KMS-11 (cell line): ENCODE measurements at regions not wholly inside any gene's neighbourhood (a gene's known extent, or its start where the extent isn't known, plus 50 kb on each side); places are given as distances from the start of the nearest gene placed in this dataset.

Experiments used
- H2AFZ ChIP-seq: fragments of 200-600 bp; sonication (generic); 2 replicates; pipeline ENCODE4 v1.6.1; 2016; ENCODE audit warnings: antibody characterized with exemption, mixed run types, low read depth
- H3K27ac ChIP-seq: fragments of 200-600 bp; sonication (generic); 2 replicates; pipeline ENCODE4 v1.6.1; 2016; ENCODE audit warnings: mild to moderate bottlenecking, mixed run types
- H3K27me3 ChIP-seq: fragments of 200-600 bp; sonication (generic); 2 replicates; pipeline ENCODE4 v1.6.1; 2017; ENCODE audit warnings: mild to moderate bottlenecking, low read depth, mixed run types, moderate library complexity; ENCODE audit not compliant: insufficient read depth
- H3K36me3 ChIP-seq: fragments of 200-600 bp; sonication (generic); 2 replicates; pipeline ENCODE4 v1.6.1; 2017; ENCODE audit warnings: mild to moderate bottlenecking, mixed run types; ENCODE audit not compliant: insufficient read depth
- H3K4me1 ChIP-seq: fragments of 200-600 bp; sonication (generic); 2 replicates; pipeline ENCODE4 v1.6.1; 2016; ENCODE audit warnings: mild to moderate bottlenecking, low read depth, mixed run types; ENCODE audit not compliant: poor library complexity, severe bottlenecking
- H3K4me2 ChIP-seq: fragments of 200-600 bp; sonication (generic); 2 replicates; pipeline ENCODE4 v1.7.0; 2016; ENCODE audit warnings: mild to moderate bottlenecking, mixed run types
- H3K4me3 ChIP-seq: fragments of 200-600 bp; sonication (generic); IDR thresholded peaks from 2 replicates; pipeline ENCODE4 v1.6.1; 2017; ENCODE audit warnings: low read depth, low read length, mixed read lengths; ENCODE audit not compliant: insufficient read depth
- H3K79me2 ChIP-seq: fragments of 200-600 bp; sonication (generic); 2 replicates; pipeline ENCODE4 v1.6.1; 2016; ENCODE audit warnings: low read depth, mixed run types; ENCODE audit not compliant: insufficient read depth
- H3K9ac ChIP-seq: fragments of 200-600 bp; sonication (generic); 2 replicates; pipeline ENCODE4 v1.6.1; 2016; ENCODE audit warnings: mild to moderate bottlenecking, mixed run types
- H4K20me1 ChIP-seq: fragments of 200-600 bp; sonication (generic); 2 replicates; pipeline ENCODE4 v1.6.1; 2016; ENCODE audit warnings: mild to moderate bottlenecking, mixed run types; ENCODE audit not compliant: insufficient read depth
- CTCF ChIP-seq: fragments of 200-600 bp; sonication (generic); conservative IDR thresholded peaks from 2 replicates; pipeline ENCODE4 v1.6.1; 2017; ENCODE audit warnings: low read depth, mild to moderate bottlenecking, antibody characterized with exemption, low read length, moderate library complexity, mixed read lengths

DNA sequence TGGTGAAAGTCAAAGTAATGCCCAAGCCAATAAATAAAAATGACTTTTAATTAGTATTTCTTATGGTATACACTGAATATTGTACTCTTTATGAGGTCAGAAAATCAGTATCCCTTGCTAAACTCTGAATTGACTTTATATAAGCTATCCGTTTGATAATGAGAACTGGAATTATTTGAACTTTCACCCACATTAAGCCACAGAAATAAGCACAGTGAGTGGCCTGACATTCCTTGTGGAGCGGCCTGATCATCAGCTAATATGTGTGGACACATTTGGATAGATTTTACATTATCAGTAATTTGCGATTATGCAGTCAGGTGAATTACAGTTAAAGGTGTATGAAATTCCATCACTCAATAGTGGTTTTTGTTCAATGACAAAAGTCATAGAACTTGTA lies 136.0 kb upstream of the CBLB start:
- no peak overlapping the region for H3K27ac ChIP-seq

DNA sequence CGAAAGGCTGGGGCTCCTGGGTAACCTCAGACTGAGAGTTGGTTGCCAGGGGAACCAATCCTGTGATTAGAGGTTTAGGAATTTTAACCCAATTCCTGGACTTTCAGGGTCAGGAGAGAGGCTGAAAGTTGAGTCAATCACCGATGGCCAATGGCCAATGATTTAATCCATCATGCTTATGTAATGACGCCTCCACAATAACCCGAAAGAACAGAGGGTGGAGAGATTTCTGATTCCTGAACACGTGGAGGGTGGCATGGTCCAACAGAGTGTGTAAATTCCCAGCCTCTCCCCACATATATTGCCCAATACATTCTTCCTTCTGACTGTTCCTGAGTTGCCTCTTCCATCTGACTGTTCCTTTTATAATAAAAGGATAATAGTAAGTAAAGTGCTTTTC lies 137.2 kb upstream of the CBLB start:
- Histone ChIP-seq H3K36me3 (no peaks in the 10 kb centered on the region), H3K9ac (no peak overlapping the region), H3K27ac (no peak overlapping the region), H2AFZ (no peak overlapping the region), H3K79me2 (no peaks in the 10 kb centered on the region), H3K4me2 (no peak overlapping the region), H3K27me3 (no peaks in the 10 kb centered on the region), H3K4me1 (no peaks in the 10 kb centered on the region), H3K4me3 (no peak overlapping the region), H4K20me1 (no peaks in the 10 kb centered on the region)
- no peak for TF ChIP-seq CTCF

More for the DNA sequence above, 136.0 kb upstream of the CBLB start:
- no peaks in the 10 kb centered on the region for H4K20me1 ChIP-seq
- H3K9ac ChIP-seq, result no peak overlapping the region
- H3K4me3 ChIP-seq, result no peak overlapping the region
- H3K79me2 ChIP-seq, result no peaks in the 10 kb centered on the region
- H2AFZ ChIP-seq, result no peak overlapping the region
- H3K27me3 ChIP-seq, result no peaks in the 10 kb centered on the region
- no peak overlapping the region for H3K4me2 ChIP-seq
- no peaks in the 10 kb centered on the region for H3K4me1 ChIP-seq
- no peaks in the 10 kb centered on the region for H3K36me3 ChIP-seq
- no peak for TF ChIP-seq CTCF

DNA sequence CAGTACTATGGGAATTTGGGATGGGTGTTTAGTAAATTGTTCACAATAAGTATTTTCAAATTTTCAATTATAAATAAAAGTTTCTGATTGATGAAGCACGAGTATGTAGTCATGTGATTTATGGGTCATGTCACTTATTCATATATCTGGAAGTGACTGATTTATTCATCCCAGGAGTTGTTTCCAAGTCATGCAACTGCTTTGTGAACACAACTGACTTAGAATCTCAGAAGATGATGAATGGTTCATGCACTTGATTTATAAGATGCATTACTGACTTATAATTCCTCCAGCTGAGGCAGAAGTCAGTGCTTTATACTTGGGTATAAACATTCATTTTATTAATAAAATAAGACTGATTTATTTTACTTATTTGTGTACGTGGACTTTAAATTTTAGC lies 137.8 kb upstream of the CBLB start:
- Histone ChIP-seq H3K36me3 (no peaks in the 10 kb centered on the region), H4K20me1 (no peaks in the 10 kb centered on the region), H3K79me2 (no peaks in the 10 kb centered on the region), H3K4me1 (no peaks in the 10 kb centered on the region), H3K4me2 (no peak overlapping the region), H3K27ac (no peak overlapping the region), H2AFZ (no peak overlapping the region), H3K4me3 (no peak overlapping the region), H3K27me3 (no peaks in the 10 kb centered on the region), H3K9ac (no peak overlapping the region)
- no peak for TF ChIP-seq CTCF

GRCh38 chr3:106007512-106007911 lies 138.7 kb upstream of the CBLB start:
- H3K9ac ChIP-seq, result no peak overlapping the region
- no peak overlapping the region for H3K27ac ChIP-seq
- no peaks in the 10 kb centered on the region for H3K4me1 ChIP-seq
- TF ChIP-seq CTCF, result no peak
- H3K79me2 ChIP-seq, result no peaks in the 10 kb centered on the region
- no peak overlapping the region for H3K4me3 ChIP-seq
- H2AFZ ChIP-seq, result no peak overlapping the region
- no peak overlapping the region for H3K4me2 ChIP-seq
- H3K27me3 ChIP-seq, result no peaks in the 10 kb centered on the region
- H4K20me1 ChIP-seq, result no peaks in the 10 kb centered on the region
- no peaks in the 10 kb centered on the region for H3K36me3 ChIP-seq

- H4K20me1 ChIP-seq, result no peaks in the 10 kb centered on the region
- no peak overlapping the region for H3K9ac ChIP-seq
- no peaks in the 10 kb centered on the region for H3K27me3 ChIP-seq
- H3K4me2 ChIP-seq, result no peak overlapping the region
- no peaks in the 10 kb centered on the region for H3K36me3 ChIP-seq
- no peak overlapping the region for H3K4me3 ChIP-seq
- H3K27ac ChIP-seq, result no peak overlapping the region
- H2AFZ ChIP-seq, result no peak overlapping the region
- TF ChIP-seq CTCF, result no peak
- H3K79me2 ChIP-seq, result no peaks in the 10 kb centered on the region
- H3K4me1 ChIP-seq, result no peaks in the 10 kb centered on the region
Observed at GRCh38 chr3:106008766-106009165, 140.0 kb upstream of the CBLB start.
